ENCODE measurements at regions not wholly inside any gene's neighbourhood (a gene's known extent, or its start where the extent isn't known, plus 50 kb on each side); places are given as distances from the start of the nearest gene placed in this dataset.

DNA sequence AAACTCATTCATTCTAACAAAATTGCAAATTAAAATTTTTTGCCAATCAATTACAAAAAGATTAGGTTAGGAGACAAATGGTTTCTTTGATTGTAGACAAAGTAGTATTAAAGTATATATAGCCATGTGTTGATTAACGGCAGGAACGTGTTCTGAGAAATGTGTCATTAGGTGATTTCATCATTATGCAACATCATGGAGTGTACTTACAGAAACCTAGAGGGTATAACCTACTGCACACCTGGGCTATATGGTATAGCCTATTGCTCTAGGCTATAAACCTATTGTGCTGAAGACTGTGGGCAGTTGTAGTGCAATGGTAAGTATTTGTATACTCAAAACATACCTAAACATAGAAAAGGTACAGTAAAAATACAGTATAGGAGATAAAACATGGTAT lies 906.8 kb upstream of the SPRY2 start:
- TF ChIP-seq FOXA1 (IDR thresholded peaks at IDR 0.05) (no peak), NR2F2 (IDR thresholded peaks at IDR 0.05) (no peak), SP1 (IDR thresholded peaks at IDR 0.05) (no peak), ZBTB33 (IDR thresholded peaks at IDR 0.05) (no peak), ATF3 (IDR thresholded peaks at IDR 0.05) (no peak), CTCF (IDR thresholded peaks at IDR 0.05; ENCODE audit: low read depth, low read length, missing input control) (no peak), TAF1 (conservative IDR thresholded peaks at IDR 0.05) (no peak), JUND (IDR thresholded peaks at IDR 0.05) (no peak), FOXA2 (IDR thresholded peaks at IDR 0.05) (no peak), MAX (IDR thresholded peaks at IDR 0.05) (no peak), GABPA (IDR thresholded peaks at IDR 0.05 in 1 of 2, conservative IDR thresholded peaks at IDR 0.05 in 1 of 2) (no peak), RXRA (IDR thresholded peaks at IDR 0.05) (no peak), REST (IDR thresholded peaks at IDR 0.05) (no peak), RAD21 (IDR thresholded peaks at IDR 0.05) (no peak)
- WGBS = 87% methylated on average over 2 of the region's 2 CpGs
- Histone ChIP-seq H3K27ac (ENCODE audit: low read depth in 1 of 2, low read length in 2 of 2) (no peak overlapping the region), H3K9ac (ENCODE audit: low read depth in 1 of 2, low read length in 2 of 2) (no peak overlapping the region), H3K36me3 (ENCODE audit: control insufficient read depth in 4 of 4, insufficient read depth in 3 of 4, low read depth in 1 of 4, low read length in 3 of 4) (no peaks in the 10 kb centered on the region), H3K4me3 (ENCODE audit: low read depth in 1 of 3, low read length in 3 of 3) (no peak overlapping the region), H3K27me3 (ENCODE audit: control insufficient read depth in 4 of 4, insufficient read depth in 4 of 4, low read length in 3 of 4) (no peaks in the 10 kb centered on the region), H3K9me3 (ENCODE audit: control insufficient read depth in 4 of 4, low read length in 3 of 4) (no peaks in the 10 kb centered on the region), H3K4me1 (ENCODE audit: control insufficient read depth in 4 of 4, insufficient read depth in 4 of 4, low read length in 3 of 4) (no peaks in the 10 kb centered on the region)
- DNase-seq (ENCODE audit: low spot score) = no peak

DNA sequence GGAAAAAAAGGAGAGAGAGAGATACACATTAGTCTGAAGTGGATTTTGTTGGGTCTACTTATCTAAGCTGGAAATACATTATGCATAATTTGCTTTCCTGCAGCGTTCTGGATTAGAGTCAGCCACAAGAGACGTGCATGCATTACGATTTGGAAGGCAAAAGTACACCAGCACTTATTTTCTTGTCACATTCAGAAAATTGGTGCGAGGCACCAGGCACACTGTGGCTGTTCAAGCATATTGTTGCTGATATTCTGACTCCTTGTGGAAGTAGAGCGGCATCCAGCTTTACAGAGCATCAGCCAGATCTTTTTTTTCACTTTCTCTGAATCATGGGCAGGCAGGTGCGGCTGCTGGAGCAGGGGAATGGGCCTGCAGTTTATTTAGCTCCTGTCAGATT lies 905.6 kb upstream of the SPRY2 start:
- Histone ChIP-seq H3K9ac (ENCODE audit: low read depth in 1 of 2, low read length in 2 of 2) (no peak overlapping the region), H3K4me1 (ENCODE audit: control insufficient read depth in 4 of 4, insufficient read depth in 4 of 4, low read length in 3 of 4) (no peaks in the 10 kb centered on the region), H3K36me3 (ENCODE audit: control insufficient read depth in 4 of 4, insufficient read depth in 3 of 4, low read depth in 1 of 4, low read length in 3 of 4) (no peaks in the 10 kb centered on the region), H3K27me3 (ENCODE audit: control insufficient read depth in 4 of 4, insufficient read depth in 4 of 4, low read length in 3 of 4) (no peaks in the 10 kb centered on the region), H3K9me3 (ENCODE audit: control insufficient read depth in 4 of 4, low read length in 3 of 4) (no peaks in the 10 kb centered on the region), H3K27ac (ENCODE audit: low read depth in 1 of 2, low read length in 2 of 2) (no peak overlapping the region), H3K4me3 (ENCODE audit: low read depth in 1 of 3, low read length in 3 of 3) (no peak overlapping the region)
- 73% methylated on average over 6 of the region's 6 CpGs for WGBS
- no peak for TF ChIP-seq MAX (IDR thresholded peaks at IDR 0.05)
- no peak for TF ChIP-seq FOXA1 (IDR thresholded peaks at IDR 0.05)
- no peak for TF ChIP-seq RAD21 (IDR thresholded peaks at IDR 0.05)
- no peak for TF ChIP-seq SP1 (IDR thresholded peaks at IDR 0.05)
- no peak for TF ChIP-seq HNF4G (IDR thresholded peaks at IDR 0.05)
- no peak for TF ChIP-seq YY1 (IDR thresholded peaks at IDR 0.05)
- TF ChIP-seq RXRA (IDR thresholded peaks at IDR 0.05) = no peak
- DNase-seq (ENCODE audit: low spot score) = no peak
